ENCODE measurements at regions not wholly inside any gene's neighbourhood (a gene's known extent, or its start where the extent isn't known, plus 50 kb on each side); places are given as distances from the start of the nearest gene placed in this dataset.

GRCh38 chr21:35909456-35910223, 150.7 kb downstream of the SETD4 start:
- in situ Hi-C loops (cut with HindIII; ENCODE audit: low pct_unique_long_range_greater_than_20kb, low sequenced_read_pairs): no loop called here
- DNase-seq (ENCODE audit: low read depth, low spot score): no peak

DNA sequence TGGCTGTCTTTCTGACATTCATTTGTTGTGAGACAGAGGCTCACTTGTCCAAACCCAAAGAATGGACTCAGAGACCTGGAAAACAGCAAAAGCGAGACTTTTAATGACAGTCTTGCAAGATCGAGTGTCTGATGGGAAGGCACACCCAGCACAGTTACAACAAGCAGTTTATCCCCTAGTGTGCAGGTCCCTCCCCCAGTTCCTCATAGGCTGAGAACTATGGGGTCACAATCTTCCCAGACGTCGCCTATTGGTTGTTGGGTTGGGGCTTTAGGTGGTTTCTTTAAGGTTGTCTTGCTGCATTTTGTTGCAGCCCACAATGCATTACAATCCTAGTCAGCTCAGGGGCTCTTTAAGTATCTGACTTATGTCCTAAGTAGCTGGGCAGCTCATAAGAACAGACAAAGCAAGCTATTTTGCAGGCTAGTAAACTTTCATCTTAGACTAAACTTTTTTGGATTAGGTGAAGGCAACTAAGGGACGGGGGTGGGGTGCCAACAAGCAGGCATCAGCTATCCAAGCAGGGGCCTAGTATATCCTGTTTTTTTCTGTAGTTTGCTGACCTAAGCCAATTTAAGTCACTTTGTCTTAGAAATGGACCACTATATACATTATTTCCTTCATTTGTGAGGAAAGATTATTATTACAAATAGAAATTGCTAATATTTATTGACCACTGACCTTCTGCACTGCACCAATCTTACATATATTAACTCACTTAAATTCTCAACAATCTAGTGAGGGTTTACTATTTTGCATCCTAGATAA, 151.8 kb downstream of the SETD4 start:
- no peak for DNase-seq (ENCODE audit: low read depth, low spot score)
- in situ Hi-C loops (cut with HindIII; ENCODE audit: low pct_unique_long_range_greater_than_20kb, low sequenced_read_pairs): no loop called here

DNA sequence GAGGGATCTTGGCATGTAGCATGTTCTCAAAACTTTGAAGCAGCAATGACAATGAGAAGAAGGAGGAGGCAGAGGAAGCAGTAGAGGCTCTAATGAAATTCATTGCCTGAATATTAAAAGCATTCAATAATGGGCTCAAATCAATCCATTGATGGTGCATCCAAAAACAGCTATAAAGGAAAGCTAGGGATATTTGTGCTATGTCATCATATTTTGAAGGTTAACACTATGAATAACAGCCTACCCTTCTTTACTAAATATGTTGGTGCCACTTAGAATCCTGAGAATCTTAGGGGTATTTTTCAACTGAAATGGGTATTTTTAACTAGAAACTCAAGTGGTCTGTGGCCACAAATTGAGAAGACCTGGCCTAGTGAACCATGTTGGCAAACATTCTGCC, 153.7 kb downstream of the SETD4 start:
- in situ Hi-C loops (cut with HindIII; ENCODE audit: low pct_unique_long_range_greater_than_20kb, low sequenced_read_pairs): no loop called here
- DNase-seq (ENCODE audit: low read depth, low spot score): no peak

DNA sequence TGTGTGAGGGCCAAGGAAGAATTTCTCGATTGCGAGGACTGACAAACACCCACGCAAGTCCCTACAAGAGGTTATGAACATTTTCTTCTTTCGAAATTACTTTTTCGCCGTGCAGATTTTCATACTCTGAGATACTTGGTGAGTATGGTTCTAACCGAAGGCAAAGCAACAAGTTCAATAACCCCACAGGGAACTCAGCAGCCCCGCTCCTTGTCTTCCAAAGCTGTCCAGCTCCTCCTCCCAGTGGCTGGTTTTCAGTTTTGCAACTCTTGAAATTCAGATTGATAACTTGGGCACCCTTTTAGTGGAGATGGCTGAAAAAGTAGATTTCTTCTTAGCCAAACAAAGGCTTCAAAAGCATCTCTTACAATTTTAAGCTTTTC, 154.4 kb downstream of the SETD4 start:
- in situ Hi-C loops (cut with HindIII; ENCODE audit: low pct_unique_long_range_greater_than_20kb, low sequenced_read_pairs): no loop called here
- DNase-seq (ENCODE audit: low read depth, low spot score): no peak

DNA sequence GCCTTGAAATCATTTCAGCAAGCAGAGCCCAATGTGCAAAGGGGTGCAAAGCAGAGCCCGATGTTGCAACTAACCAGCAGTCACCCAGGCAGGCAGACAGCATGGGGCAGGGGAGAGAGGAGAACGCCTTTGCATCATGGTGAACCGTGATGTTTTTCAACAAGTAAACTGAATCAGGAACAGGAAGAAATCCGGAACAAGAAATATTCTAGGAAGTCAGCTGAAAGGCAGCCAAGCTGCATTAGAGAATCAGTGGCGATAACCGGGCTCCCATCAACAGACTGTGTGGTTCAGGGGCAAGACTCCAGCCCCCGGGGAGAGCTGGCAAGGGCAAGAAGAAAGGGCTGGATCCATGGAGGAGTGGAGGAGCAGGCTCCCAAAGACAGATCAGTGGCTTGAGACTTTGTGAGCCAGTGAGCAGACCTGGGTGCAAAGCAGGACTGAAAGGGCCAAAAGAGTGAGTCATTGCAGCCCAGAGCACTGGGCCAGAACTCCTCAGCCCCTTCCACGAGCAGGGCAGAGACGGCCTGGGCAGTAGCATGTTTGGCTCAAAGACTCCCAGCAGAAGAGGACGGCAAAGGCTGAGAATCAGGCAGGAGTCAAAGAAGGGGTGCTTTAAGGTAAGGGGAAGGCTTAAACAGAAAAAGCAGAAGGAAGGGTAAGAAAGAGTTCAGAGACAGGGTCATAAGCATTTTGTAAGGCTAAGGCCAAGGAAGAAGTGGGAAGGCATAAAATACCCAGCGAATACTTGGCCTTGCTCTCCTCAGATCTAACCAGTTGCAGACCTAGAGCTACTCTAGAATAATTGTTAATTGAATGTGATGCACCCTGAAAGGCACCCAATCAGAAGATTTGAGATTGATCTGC, 155.0 kb downstream of the SETD4 start:
- in situ Hi-C loops (cut with HindIII; ENCODE audit: low pct_unique_long_range_greater_than_20kb, low sequenced_read_pairs): no loop called here
- DNase-seq (ENCODE audit: low read depth, low spot score): no peak

- DNase-seq (ENCODE audit: low read depth, low spot score): no peak
- in situ Hi-C loops (cut with HindIII; ENCODE audit: low pct_unique_long_range_greater_than_20kb, low sequenced_read_pairs): no loop called here
Observed at GRCh38 chr21:35900539-35900938, 159.8 kb downstream of the SETD4 start.

DNA sequence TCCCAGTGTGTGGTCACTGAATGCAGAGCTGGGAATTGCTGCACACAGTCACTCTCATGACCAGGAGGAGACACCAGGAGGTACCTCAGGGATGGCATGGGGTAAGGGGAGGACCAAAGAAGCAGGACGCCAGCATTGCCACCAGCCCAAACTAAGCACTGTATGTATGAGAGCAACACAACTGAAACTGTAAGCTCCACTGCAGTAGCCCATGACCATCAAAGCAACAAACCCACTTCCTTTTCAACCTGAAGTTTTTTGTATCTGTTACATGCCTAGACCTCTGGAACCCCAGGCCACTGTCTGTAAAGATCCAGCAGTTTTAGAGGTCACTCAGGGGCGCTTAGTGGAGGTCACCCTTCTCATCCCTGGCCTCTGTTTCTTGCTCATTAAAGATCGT, 164.3 kb downstream of the SETD4 start:
- DNase-seq (ENCODE audit: low read depth, low spot score): no peak
- in situ Hi-C loops (cut with HindIII; ENCODE audit: low pct_unique_long_range_greater_than_20kb, low sequenced_read_pairs): no loop called here

GRCh38 chr21:35895598-35895997, 164.7 kb downstream of the SETD4 start:
- in situ Hi-C loops (cut with HindIII; ENCODE audit: low pct_unique_long_range_greater_than_20kb, low sequenced_read_pairs): no loop called here
- no peak for DNase-seq (ENCODE audit: low read depth, low spot score)

GRCh38 chr21:35893156-35893555, 167.2 kb downstream of the SETD4 start:
- no peak for DNase-seq (ENCODE audit: low read depth, low spot score)
- in situ Hi-C loops (cut with HindIII; ENCODE audit: low pct_unique_long_range_greater_than_20kb, low sequenced_read_pairs): no loop called here

DNA sequence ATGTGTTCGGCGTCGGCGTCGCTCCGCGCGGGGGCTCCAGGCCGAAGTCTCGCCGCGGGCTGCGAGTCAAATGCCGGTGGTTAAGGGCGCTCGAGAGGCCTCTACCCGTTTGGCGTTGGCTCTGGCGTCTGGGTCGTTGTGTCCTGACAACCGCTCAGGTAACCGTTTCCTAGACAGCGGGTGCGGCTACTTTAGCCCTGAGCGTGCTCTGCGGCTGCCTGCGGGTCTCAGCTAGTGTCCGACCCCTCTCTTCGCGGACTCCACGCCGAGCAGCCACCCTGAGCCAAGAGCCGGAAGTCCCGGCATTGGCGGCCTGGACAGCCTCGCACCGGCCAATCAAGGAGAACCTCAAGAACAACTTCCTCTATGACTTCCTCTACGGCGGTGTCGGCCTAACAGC, 173.4 kb downstream of the SETD4 start:
- in situ Hi-C loops (cut with HindIII; ENCODE audit: low pct_unique_long_range_greater_than_20kb, low sequenced_read_pairs): no loop called here

DNA sequence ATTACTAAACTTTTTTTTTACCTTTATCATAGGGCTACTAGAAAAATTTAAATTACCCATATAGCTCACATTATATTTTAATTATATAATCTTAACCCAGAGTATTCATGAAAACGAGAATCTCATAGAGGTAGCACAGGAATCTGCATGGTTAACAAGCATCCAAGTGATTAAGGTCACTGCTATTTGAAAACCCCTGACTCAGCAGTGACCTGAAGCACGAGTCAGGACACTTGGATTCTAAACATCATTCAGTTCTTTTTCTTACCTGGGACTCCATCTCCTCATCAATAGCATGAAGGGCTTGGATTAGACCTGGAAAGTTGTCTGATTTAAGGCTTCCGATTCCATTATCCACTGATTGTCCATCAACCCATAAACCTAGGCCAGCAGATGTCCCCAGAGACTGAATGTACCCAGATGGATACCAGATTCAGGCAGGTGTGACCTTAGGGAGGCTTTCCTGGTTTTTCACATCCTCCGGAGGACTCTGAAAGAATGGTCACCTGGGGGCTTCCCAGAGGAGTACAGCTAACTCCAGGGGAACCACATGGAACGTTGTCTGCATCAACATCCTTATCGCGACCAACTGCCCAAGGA, 174.3 kb downstream of the SETD4 start:
- DNase-seq (ENCODE audit: low read depth, low spot score): no peak
- in situ Hi-C loops (cut with HindIII; ENCODE audit: low pct_unique_long_range_greater_than_20kb, low sequenced_read_pairs): no loop called here

More for the DNA sequence above, 173.4 kb downstream of the SETD4 start:
- no peak for DNase-seq (ENCODE audit: low read depth, low spot score)

DNA sequence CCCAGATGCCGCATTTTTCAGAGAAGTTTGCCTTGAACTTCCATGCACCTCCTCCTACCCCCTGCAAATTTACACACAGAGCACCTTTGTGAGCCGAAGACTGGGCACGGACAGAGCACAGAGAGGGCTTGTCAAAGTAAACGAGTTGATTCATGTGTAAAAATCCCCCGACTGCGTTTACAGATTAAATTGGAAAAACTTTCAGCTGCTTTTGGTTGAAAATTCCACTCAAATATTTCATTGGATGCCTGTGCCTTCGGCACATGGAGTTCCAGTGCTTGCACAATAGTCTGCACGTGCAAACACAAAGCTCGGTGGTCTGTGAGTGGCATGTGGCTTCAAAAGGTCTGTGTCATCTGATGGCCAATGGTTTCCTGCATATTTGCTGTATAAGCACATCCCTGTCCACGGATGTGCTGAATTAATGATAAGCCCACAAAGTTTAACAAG, 177.5 kb downstream of the SETD4 start:
- DNase-seq (ENCODE audit: low read depth, low spot score): peak; percentile 62
- in situ Hi-C loops (cut with HindIII; ENCODE audit: low pct_unique_long_range_greater_than_20kb, low sequenced_read_pairs): no loop called here

- no peak for DNase-seq (ENCODE audit: low read depth, low spot score)
- in situ Hi-C loops (cut with HindIII; ENCODE audit: low pct_unique_long_range_greater_than_20kb, low sequenced_read_pairs): no loop called here
Observed at GRCh38 chr21:35873441-35873840, 186.9 kb downstream of the SETD4 start.

DNA sequence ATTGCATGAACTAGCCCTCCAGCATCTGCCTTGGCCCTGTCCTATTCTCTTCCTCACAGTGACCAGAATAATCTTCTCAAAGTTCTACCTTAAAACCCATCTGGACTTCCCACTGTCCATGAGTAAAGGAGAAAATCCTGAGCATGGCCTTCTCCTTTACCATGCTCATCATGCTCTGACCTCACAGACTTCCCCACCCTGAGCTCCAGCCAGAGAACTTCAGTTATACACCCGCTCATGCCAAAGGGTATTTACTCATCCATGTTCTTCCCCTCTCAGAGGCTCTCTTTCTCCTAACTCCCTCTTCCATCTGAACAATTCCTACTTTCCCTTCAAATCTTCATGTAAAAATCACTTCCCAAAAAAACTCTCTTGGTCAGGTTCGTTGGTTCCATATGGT, 188.4 kb downstream of the SETD4 start:
- in situ Hi-C loops (cut with HindIII; ENCODE audit: low pct_unique_long_range_greater_than_20kb, low sequenced_read_pairs): no loop called here

DNA sequence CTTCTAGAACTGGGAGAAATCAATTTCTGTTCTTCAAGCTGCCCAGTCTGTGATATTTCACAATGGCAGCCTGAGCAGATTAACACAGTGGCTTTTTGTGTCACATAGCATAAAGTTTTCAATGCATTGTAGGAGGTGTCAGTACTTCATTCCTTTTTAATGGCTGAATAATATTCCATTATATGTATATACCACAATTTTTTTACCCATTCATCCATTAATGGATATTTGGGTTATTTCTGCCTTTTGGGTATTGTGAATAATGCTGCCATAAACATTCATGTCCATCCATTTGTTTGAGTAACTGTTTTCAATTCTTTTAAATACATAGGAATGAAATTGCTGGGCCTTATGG, 191.5 kb downstream of the SETD4 start:
- in situ Hi-C loops (cut with HindIII; ENCODE audit: low pct_unique_long_range_greater_than_20kb, low sequenced_read_pairs): no loop called here
- DNase-seq (ENCODE audit: low read depth, low spot score): no peak

More for the DNA sequence above, 188.4 kb downstream of the SETD4 start:
- DNase-seq (ENCODE audit: low read depth, low spot score): no peak

DNA sequence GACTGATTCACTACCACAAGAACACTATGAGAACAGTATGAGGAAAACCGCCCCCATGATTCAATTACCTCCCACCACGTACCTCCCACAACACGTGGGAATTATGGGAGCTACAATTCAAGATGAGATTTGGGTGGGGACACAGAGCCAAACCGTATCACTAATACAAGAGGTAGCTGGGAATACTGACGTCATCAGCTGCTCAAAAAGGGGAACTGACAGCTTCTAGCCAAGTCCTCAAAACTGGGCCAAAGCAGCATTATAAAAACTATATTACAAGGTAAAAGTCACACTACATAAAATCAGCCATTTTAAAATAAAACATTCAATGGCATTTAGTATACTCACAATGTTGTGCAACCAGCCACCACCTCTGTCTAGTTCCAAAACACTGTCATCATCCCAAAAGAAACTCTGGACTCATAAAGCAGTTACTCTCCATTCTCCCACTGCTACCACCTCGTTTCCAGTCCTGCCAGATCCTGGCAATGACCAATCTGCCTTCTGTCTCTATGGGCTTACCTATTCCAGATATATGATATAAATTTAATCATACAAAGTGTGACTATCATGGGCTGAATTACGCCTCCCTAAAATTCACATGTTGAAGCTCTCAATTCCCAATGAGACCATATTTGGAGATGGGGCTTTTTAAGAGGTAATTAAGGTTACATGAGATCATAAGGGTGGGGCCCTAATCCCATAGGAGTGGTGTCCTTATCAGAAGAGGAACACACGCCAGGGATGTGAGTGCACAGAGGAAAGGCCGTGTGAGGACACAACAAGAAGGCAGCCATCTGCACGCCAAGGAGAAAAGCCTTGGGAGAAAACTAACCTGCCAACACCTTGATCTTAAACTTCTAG, 192.1 kb downstream of the SETD4 start:
- no peak for DNase-seq (ENCODE audit: low read depth, low spot score)
- in situ Hi-C loops (cut with HindIII; ENCODE audit: low pct_unique_long_range_greater_than_20kb, low sequenced_read_pairs): no loop called here

DNA sequence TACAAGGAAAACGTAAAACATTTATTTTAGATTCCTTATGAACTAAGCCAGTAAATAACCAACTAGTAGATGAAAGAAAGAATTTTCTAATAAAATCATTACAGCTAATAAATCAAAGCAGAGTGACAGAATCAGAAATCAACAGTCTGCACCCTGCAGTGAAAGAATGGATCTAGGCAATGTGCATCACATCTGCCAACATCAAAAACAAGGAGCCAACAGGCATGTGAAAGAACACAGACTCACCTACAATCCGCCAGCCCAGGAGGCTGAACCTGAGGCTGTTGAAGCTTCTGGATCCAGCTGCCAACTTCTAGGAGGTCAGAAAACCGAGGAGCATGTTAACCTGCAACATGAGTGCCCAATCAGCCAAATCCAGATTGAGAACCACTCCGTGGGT, 196.3 kb downstream of the SETD4 start:
- in situ Hi-C loops (cut with HindIII; ENCODE audit: low pct_unique_long_range_greater_than_20kb, low sequenced_read_pairs): no loop called here
- no peak for DNase-seq (ENCODE audit: low read depth, low spot score)
